Activated naive CD4-positive, alpha-beta T cell treated with anti-CD3 and anti-CD28 coated beads, Interleukin-2, amount 10 ng/mL, durations not matched to agents 7 days and 5 days (primary cell): ENCODE measurements at regions not wholly inside any gene's neighbourhood (a gene's known extent, or its start where the extent isn't known, plus 50 kb on each side); places are given as distances from the start of the nearest gene placed in this dataset.
"Not testable (repeated sequence)": the region's sequence is repeated elsewhere in the genome, so short reads cannot be mapped to it uniquely, and the experiment has no call there.

Source experiments
- CTCF ChIA-PET: fragments of 350-600 bp; sonication (Branson Sonifier 250); formaldehyde crosslinking; loops from one replicate; lab custom pipeline; 2021; ENCODE audit warnings: antibody characterized with exemption; lab: Charles Lee
- DNase-seq: peaks from one replicate; pipeline ENCODE4 v3.0.0-alpha.2; 2020
- H3K27ac Mint-ChIP-seq: one replicate; pipeline ENCODE4 v1.8.0; 2021; ENCODE audit warnings: mild to moderate bottlenecking, moderate library complexity, mixed read lengths
- H3K27me3 Mint-ChIP-seq: one replicate; pipeline ENCODE4 v1.8.0; 2021; ENCODE audit warnings: mild to moderate bottlenecking, mixed read lengths
- H3K36me3 Mint-ChIP-seq: one replicate; pipeline ENCODE4 v1.8.0; 2021; ENCODE audit warnings: mixed read lengths
- H3K4me1 Mint-ChIP-seq: one replicate; pipeline ENCODE4 v1.8.0; 2021; ENCODE audit warnings: mixed read lengths
- H3K4me3 Mint-ChIP-seq: one replicate; pipeline ENCODE4 v1.8.0; 2021; ENCODE audit warnings: mild to moderate bottlenecking, moderate library complexity, mixed read lengths
- H3K9me3 Mint-ChIP-seq: one replicate; pipeline ENCODE4 v1.8.0; 2021; ENCODE audit warnings: mixed read lengths

DNA sequence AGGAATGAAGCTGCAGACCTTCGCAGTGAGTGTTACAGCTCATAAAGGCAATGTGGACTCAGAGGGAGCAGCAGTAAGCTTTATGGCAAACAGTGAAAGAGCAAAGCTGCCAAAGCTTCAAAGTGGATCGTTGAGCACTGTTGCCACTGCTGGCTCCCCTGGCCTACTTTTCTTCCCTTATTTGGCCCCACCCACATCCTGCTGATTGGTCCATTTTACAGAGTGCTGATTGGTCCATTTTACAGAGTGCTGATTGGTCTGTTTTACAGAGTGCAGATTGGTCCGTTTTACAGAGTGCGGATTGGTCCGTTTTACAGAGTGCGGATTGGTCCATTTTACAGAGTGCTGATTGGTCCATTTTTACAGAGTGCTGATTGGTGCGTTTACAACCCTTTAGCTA lies 451.9 kb upstream of the NFE2L3 start:
- H3K36me3 Mint-ChIP-seq, H3K27ac Mint-ChIP-seq, H3K27me3 Mint-ChIP-seq, H3K9me3 Mint-ChIP-seq, H3K4me1 Mint-ChIP-seq, H3K4me3 Mint-ChIP-seq, CTCF ChIA-PET, DNase-seq: not testable (repeated sequence)

DNA sequence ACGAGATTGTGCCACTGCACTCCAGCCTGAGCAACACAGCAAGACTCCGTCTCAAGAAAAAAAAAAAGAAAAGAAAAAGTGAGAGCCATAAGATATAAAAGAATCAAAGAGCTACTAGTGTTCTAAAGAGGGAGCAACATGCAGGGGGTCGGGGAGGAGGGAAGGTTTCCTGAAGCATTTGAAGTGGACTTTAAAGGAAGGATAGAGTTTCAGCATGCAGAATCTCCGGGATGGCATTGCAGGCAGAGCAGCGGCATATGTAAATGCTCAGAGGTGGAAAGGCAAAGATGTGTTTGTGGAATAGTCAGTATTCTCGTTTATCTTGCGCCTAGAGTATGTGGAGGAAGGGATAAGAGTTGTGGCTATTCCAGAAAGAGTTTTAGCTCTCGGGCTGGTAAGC lies 447.6 kb upstream of the NFE2L3 start:
- Mint-ChIP-seq H3K4me1 (no peaks in the 10 kb centered on the region), H3K36me3 (no peaks in the 10 kb centered on the region), H3K9me3 (peaks cover 6% of the 10 kb centered on the region), H3K27me3 (no peaks in the 10 kb centered on the region), H3K27ac (no peak overlapping the region), H3K4me3 (no peak overlapping the region)
- CTCF ChIA-PET = no interaction called here
- DNase-seq = no peak

DNA sequence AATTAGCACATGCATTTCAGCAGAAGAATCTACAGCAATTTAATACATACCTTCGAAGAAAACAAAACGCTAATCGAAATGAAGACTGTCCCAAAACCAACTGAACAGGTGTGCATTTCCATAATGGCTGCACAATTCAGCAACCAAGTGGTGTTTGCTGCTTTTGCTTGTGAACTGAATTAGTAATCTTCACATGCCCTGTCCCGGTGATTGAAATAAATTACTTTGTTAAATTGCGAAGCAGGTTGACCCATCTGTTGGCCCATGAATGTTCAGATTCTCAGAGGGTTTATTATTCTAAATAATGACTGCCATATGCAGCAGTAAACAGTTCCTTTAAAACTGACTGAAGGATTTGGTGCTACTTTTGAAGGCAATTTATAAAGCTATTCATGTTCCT lies 445.2 kb upstream of the NFE2L3 start:
- Mint-ChIP-seq H3K27me3 (no peaks in the 10 kb centered on the region), H3K27ac (no peak overlapping the region)
- CTCF ChIA-PET = no interaction called here

GRCh38 chr7:25707768-25708620 lies 444.0 kb upstream of the NFE2L3 start:
- CTCF ChIA-PET = no interaction called here
- Mint-ChIP-seq H3K4me1 (no peaks in the 10 kb centered on the region), H3K4me3 (no peak overlapping the region)

More for the DNA sequence above, 445.2 kb upstream of the NFE2L3 start:
- no peak overlapping the region for H3K4me3 Mint-ChIP-seq
- no peaks in the 10 kb centered on the region for H3K36me3 Mint-ChIP-seq
- H3K4me1 Mint-ChIP-seq = no peaks in the 10 kb centered on the region
- H3K9me3 Mint-ChIP-seq = peaks cover 2% of the 10 kb centered on the region
- no peak for DNase-seq

GRCh38 chr7:25710959-25711358 lies 441.0 kb upstream of the NFE2L3 start:
- CTCF ChIA-PET = no interaction called here
- Mint-ChIP-seq H3K9me3 (no peaks in the 10 kb centered on the region), H3K4me1 (no peaks in the 10 kb centered on the region), H3K4me3 (no peak overlapping the region), H3K36me3 (no peaks in the 10 kb centered on the region), H3K27me3 (no peaks in the 10 kb centered on the region), H3K27ac (no peak overlapping the region)
- no peak for DNase-seq

More at GRCh38 chr7:25707768-25708620, 444.0 kb upstream of the NFE2L3 start:
- Mint-ChIP-seq H3K27ac (no peak overlapping the region), H3K36me3 (no peaks in the 10 kb centered on the region), H3K27me3 (no peaks in the 10 kb centered on the region), H3K9me3 (no peaks in the 10 kb centered on the region)
- DNase-seq = no peak

GRCh38 chr7:25711940-25712339 lies 440.1 kb upstream of the NFE2L3 start:
- H3K36me3 Mint-ChIP-seq = no peaks in the 10 kb centered on the region
- H3K27me3 Mint-ChIP-seq = no peaks in the 10 kb centered on the region
- no peak overlapping the region for H3K4me3 Mint-ChIP-seq
- H3K4me1 Mint-ChIP-seq = no peaks in the 10 kb centered on the region
- no peak for DNase-seq
- H3K9me3 Mint-ChIP-seq = no peaks in the 10 kb centered on the region
- no peak overlapping the region for H3K27ac Mint-ChIP-seq
- CTCF ChIA-PET = no interaction called here

DNA sequence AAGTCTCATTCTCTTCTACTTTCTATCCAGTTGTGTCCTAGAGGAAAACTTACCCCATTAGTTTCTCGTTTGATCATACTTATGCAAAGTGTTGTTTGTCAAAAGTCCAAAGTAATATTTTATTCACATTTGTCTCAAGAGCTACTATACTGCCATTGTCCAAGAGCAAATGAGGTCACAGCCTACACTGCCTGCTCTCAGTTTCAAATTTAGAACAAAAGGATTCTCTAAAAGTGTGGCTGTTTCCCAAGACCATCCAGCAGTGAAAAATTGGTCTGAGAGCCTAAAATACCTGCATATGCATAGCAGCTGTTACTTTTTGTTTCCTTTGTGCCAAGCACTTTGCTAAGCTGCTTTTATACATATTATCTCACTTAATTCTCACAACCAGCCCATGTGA lies 439.5 kb upstream of the NFE2L3 start:
- Mint-ChIP-seq H3K27me3 (no peaks in the 10 kb centered on the region), H3K4me1 (no peaks in the 10 kb centered on the region), H3K36me3 (no peaks in the 10 kb centered on the region), H3K27ac (no peak overlapping the region), H3K9me3 (no peaks in the 10 kb centered on the region), H3K4me3 (no peak overlapping the region)
- DNase-seq = no peak
- CTCF ChIA-PET = no interaction called here

- CTCF ChIA-PET = no interaction called here
- no peaks in the 10 kb centered on the region for H3K9me3 Mint-ChIP-seq
Measured at GRCh38 chr7:25714013-25714412, 438.0 kb upstream of the NFE2L3 start.

GRCh38 chr7:25716421-25716820 lies 435.6 kb upstream of the NFE2L3 start:
- Mint-ChIP-seq H3K9me3 (no peaks in the 10 kb centered on the region), H3K36me3 (no peaks in the 10 kb centered on the region), H3K4me1 (no peaks in the 10 kb centered on the region), H3K4me3 (no peak overlapping the region), H3K27ac (no peak overlapping the region), H3K27me3 (peaks cover 3% of the 10 kb centered on the region)
- DNase-seq = no peak
- CTCF ChIA-PET = no interaction called here

More at GRCh38 chr7:25714013-25714412, 438.0 kb upstream of the NFE2L3 start:
- H3K27ac Mint-ChIP-seq = no peak overlapping the region
- no peaks in the 10 kb centered on the region for H3K27me3 Mint-ChIP-seq
- DNase-seq = no peak
- H3K4me3 Mint-ChIP-seq = no peak overlapping the region
- H3K36me3 Mint-ChIP-seq = no peaks in the 10 kb centered on the region
- no peaks in the 10 kb centered on the region for H3K4me1 Mint-ChIP-seq

- no peak overlapping the region for H3K27ac Mint-ChIP-seq
- no peak overlapping the region for H3K4me3 Mint-ChIP-seq
- H3K27me3 Mint-ChIP-seq = peaks cover 3% of the 10 kb centered on the region
- no peak for DNase-seq
- CTCF ChIA-PET = no interaction called here
- no peaks in the 10 kb centered on the region for H3K9me3 Mint-ChIP-seq
- H3K4me1 Mint-ChIP-seq = no peaks in the 10 kb centered on the region
- H3K36me3 Mint-ChIP-seq = no peaks in the 10 kb centered on the region
Measured at GRCh38 chr7:25718596-25718995, 433.4 kb upstream of the NFE2L3 start.

- Mint-ChIP-seq H3K36me3 (no peaks in the 10 kb centered on the region), H3K4me1 (no peaks in the 10 kb centered on the region), H3K27ac (no peak overlapping the region), H3K9me3 (no peaks in the 10 kb centered on the region), H3K4me3 (no peak overlapping the region), H3K27me3 (peaks cover 3% of the 10 kb centered on the region)
- CTCF ChIA-PET = no interaction called here
- DNase-seq = no peak
Measured at GRCh38 chr7:25719190-25719896, 432.7 kb upstream of the NFE2L3 start.

DNA sequence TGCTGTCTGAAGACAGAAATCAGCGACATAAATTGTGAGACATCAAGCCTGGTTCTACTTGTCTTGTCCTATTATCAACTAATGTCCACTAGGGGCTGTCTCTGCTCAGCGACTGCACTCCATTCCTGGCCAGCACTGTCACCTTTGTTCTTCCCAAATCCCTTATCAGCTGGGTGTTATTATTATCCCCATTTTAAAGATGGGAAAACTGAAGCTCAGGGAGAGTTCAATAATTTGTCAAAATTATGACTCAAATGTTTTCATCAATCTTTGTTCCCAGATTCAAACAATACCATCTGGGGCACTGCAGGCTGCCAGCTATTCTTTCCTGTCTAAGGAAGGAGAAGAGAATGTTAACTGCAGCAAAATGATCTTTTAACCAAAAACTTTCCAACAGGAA lies 431.6 kb upstream of the NFE2L3 start:
- Mint-ChIP-seq H3K36me3 (no peaks in the 10 kb centered on the region), H3K9me3 (no peaks in the 10 kb centered on the region), H3K4me1 (no peaks in the 10 kb centered on the region), H3K27ac (no peak overlapping the region), H3K27me3 (peaks cover 3% of the 10 kb centered on the region), H3K4me3 (no peak overlapping the region)
- CTCF ChIA-PET = no interaction called here
- DNase-seq = no peak

DNA sequence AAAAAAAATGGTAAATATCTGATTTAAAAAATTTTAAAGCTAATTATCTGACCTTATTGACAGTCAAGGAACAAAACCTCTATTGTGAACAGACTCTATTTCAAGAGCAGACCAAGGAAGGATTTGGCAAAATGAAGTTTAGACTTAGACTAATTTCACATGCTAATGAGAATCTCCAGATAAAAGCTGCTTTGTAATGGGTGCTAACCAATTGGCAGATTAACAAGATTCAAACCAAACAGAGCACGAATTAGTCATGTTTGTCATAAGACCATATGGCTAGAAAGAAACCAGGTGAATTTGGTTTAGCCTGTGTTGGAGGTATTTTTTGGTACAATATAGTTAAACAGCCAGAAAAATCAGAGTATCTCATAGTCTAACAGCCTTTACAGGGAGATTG lies 429.1 kb upstream of the NFE2L3 start:
- Mint-ChIP-seq H3K4me3 (no peak overlapping the region), H3K4me1 (no peaks in the 10 kb centered on the region), H3K9me3 (no peaks in the 10 kb centered on the region), H3K27me3 (peaks cover 9% of the 10 kb centered on the region), H3K36me3 (no peaks in the 10 kb centered on the region), H3K27ac (no peak overlapping the region)
- DNase-seq = no peak
- CTCF ChIA-PET = no interaction called here

DNA sequence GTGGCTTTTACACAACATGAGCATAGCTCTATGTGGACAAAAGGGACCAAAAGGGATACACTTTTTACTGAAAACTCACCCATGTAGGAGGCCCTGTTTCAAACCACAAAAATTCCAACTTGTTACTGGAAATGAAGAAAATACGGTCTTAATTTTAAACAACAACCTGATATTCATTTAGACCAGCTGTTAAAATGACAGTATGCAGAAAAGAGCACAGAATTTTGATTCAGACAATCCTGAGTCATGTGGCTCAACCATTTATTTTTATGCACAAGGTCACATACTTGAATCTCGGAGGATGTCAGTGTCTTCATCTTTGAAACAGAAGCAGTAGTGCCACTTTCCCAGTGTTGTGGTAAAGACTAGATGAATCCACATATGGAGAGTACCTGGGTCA lies 426.5 kb upstream of the NFE2L3 start:
- Mint-ChIP-seq H3K4me3 (no peak overlapping the region), H3K4me1 (no peaks in the 10 kb centered on the region), H3K27ac (no peak overlapping the region), H3K9me3 (no peaks in the 10 kb centered on the region), H3K27me3 (peaks cover 9% of the 10 kb centered on the region), H3K36me3 (no peaks in the 10 kb centered on the region)
- DNase-seq = no peak
- CTCF ChIA-PET = interaction anchor here (0.6 to 1.0 kb wide), 2 partner anchors 126 to 159 kb away, joined by 3 read pairs; no protein-coding TSS in a partner anchor
